SK-MEL-5 (cell line): ENCODE measurements at regions not wholly inside any gene's neighbourhood (a gene's known extent, or its start where the extent isn't known, plus 50 kb on each side); places are given as distances from the start of the nearest gene placed in this dataset.

Source experiments
- DNase-seq: peaks from one replicate; pipeline ENCODE4 v3.0.0-alpha.2; 2016; ENCODE audit warnings: low read depth, low spot score
- in situ Hi-C: cut with HindIII; loops from 2 replicates; pipeline ENCODE4 v1.10.0; 2016; ENCODE audit warnings: low sequenced_read_pairs, high pct_unique_total_duplicates, low pct_unique_long_range_greater_than_20kb

DNA sequence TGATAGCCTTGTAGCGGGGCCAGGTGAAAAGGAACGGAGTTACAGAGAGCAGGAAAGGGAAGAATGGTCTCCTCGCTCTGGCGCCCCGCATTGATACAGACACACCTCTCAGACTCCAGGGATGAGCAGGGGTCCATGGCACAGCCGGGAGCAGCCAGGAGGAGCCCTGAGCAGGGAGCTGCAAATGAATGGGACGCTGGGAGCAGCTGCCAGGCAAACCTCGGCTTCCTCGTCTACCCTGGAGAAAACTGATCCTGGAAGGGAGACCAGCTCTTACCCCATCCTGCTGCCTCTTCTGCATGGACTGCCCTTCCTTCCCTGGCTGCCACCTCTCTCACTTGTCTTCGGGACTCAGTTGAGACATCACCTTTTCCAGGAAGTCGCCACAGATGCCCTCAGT lies 97.3 kb upstream of the MAFB start:
- in situ Hi-C loops, result no loop called here
- no peak for DNase-seq

GRCh38 chr20:40787941-40788340 lies 98.9 kb upstream of the MAFB start:
- in situ Hi-C loops, result no loop called here
- no peak for DNase-seq

DNA sequence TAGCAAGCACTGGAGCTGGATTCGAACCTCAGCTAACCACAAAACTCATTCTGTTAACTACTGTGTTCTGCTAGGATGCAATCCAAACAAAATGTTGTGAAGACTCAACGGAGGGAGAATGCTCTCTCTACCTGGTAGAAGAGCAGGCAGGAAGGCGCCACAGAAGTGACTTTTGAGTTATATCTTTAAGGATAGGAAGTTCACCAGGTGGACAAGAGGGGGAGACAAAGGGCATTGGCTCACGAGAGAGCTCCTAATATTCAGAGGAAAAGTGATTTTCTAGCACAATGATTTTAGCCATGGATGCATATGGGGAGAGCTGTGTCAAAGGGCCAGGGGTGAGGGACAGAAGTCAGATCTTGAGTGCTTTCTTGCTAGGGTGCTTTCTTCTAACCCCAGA lies 108.4 kb upstream of the MAFB start:
- DNase-seq, result peak; percentile 40
- in situ Hi-C loops, result no loop called here

GRCh38 chr20:40798066-40798465 lies 109.0 kb upstream of the MAFB start:
- DNase-seq, result no peak
- in situ Hi-C loops, result no loop called here

- DNase-seq, result no peak
- in situ Hi-C loops, result no loop called here
Observed at GRCh38 chr20:40802886-40803285, 113.8 kb upstream of the MAFB start.

DNA sequence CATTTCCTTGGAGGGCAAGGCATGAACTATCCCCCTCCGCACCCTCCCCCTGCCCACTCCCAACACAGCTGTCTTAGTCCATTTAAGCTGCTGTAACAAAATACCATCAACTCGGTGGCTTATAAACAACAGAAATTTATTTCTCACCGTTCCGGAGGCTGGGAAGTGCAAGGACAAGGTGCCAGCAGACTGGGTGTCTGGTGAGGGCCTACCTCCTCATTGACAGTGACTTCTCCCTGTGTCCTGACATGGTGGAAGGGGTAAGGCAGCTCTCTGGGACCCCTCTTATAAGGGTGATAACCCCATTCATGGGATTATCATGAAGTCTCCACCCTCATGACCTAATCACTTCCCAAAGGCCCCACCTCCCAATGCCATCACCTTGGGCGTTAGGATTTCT lies 114.3 kb upstream of the MAFB start:
- no peak for DNase-seq

GRCh38 chr20:40805592-40805991 lies 116.6 kb upstream of the MAFB start:
- in situ Hi-C loops, result no loop called here
- DNase-seq, result no peak

More for the DNA sequence above, 114.3 kb upstream of the MAFB start:
- in situ Hi-C loops, result no loop called here

- in situ Hi-C loops, result no loop called here
- no peak for DNase-seq
Observed at GRCh38 chr20:40806929-40807820, 118.1 kb upstream of the MAFB start.

DNA sequence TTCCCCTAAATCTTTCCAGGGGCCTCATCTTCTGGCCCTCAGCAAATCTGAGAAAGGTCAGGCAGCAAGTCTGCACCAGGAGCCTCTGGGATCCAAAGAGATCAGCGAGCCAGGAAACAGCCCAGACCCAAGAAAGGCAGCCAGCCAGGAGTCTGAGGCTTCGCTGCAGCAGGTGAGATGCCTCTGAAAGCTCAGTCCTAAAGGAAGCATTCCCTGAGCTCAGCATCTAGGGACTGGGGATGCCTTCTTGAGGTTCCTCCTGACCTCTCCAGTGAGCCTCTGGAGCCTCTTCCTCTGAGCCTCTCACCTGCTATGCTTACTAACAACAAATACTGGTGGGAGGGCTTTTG lies 118.8 kb upstream of the MAFB start:
- in situ Hi-C loops, result no loop called here
- no peak for DNase-seq

GRCh38 chr20:40808936-40809335 lies 119.9 kb upstream of the MAFB start:
- no peak for DNase-seq
- in situ Hi-C loops, result no loop called here

- in situ Hi-C loops, result no loop called here
- no peak for DNase-seq
Observed at GRCh38 chr20:40809361-40809760, 120.3 kb upstream of the MAFB start.

- DNase-seq, result no peak
- in situ Hi-C loops, result no loop called here
Observed at GRCh38 chr20:40810332-40811000, 121.4 kb upstream of the MAFB start.

DNA sequence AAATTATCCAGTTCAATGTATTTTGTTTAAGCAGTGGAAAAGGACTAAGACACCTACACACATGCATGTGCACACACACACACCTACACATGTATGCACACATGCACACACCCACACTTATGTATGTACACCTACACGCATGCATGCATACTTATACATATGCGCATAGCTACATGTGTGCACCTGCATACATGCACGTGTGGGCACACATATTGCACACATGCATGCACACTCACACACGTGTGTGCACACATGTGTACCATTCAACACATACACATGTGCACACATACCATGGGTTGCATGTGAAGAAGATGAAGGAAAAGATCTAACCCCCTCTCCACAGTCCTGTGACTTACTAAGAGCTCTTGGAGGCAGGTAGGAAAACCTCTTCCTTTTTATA lies 122.0 kb upstream of the MAFB start:
- in situ Hi-C loops, result no loop called here
- no peak for DNase-seq

DNA sequence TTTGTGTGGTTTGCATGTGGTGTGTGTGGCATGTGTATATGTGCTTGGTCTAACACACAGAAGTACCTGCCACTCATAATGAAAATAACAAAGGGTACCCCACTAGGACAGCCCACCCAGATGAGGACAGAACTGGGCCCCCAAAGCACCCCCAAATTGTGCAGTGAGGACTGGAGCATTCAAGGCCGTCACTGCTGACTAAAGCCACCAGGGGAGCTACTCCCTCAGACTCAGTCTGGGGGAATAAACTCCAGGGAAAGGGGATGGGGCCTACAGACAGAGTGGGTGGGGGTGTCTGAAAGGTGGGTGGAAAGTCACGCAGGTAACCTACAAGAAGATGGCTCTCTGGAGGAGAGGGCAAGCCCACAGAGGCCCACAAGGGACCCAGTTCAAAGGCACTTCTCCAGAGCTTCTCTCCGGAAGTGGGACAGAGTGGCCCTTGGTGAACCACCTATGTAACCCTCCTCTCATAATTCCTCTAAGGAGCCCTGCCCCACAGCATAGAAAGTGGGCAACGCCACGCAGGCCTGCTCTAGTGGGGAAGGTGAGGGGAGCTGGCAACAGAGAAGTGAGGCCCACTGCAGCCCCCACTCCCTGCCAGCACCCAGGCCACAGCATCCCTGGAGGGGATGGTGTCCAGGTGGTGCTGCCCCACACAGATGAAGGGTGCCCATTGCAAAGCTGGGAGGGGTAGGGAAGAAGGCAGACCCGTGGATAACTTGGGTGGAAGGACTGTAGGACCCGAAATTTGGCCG lies 122.8 kb upstream of the MAFB start:
- no peak for DNase-seq
- in situ Hi-C loops, result no loop called here

GRCh38 chr20:40812415-40812925 lies 123.4 kb upstream of the MAFB start:
- in situ Hi-C loops, result no loop called here
- no peak for DNase-seq

GRCh38 chr20:40813029-40813431 lies 124.0 kb upstream of the MAFB start:
- no peak for DNase-seq
- in situ Hi-C loops, result no loop called here

- no peak for DNase-seq
- in situ Hi-C loops, result no loop called here
Observed at GRCh38 chr20:40813708-40814630, 124.9 kb upstream of the MAFB start.
